Right cardiac atrium (tissue), 5 donors: ENCODE measurements at regions not wholly inside any gene's neighbourhood (a gene's known extent, or its start where the extent isn't known, plus 50 kb on each side); places are given as distances from the start of the nearest gene placed in this dataset.

Experiments used
- ATAC-seq, 2 donors: fragments of 200-7000 bp; cut with Tn5 transposase; one replicate each; pipeline versions ENCODE4 v1.8.0 to v1.9.1; 2020; ENCODE audit warnings: moderate library complexity in 2 of 2, mild to moderate bottlenecking in 1 of 2
- DNase-seq, 3 donors: peaks; one replicate each; pipeline ENCODE4 v3.0.0-alpha.2; 2020
- H3K27ac ChIP-seq: one replicate; pipeline ENCODE4 v1.5.1; 2013; ENCODE audit warnings: mild to moderate bottlenecking, low read length, control low read depth, moderate library complexity
- H3K27me3 ChIP-seq: one replicate; pipeline ENCODE4 v1.6.1; 2013; ENCODE audit not compliant: control insufficient read depth, insufficient read depth
- H3K4me1 ChIP-seq: one replicate; pipeline ENCODE4 v1.6.1; 2013; ENCODE audit warnings: low read length; ENCODE audit not compliant: control insufficient read depth, insufficient read depth
- H3K4me3 ChIP-seq: one replicate; pipeline ENCODE4 v1.5.1; 2013; ENCODE audit warnings: low read length, control low read depth
- H3K9me3 ChIP-seq: one replicate; pipeline ENCODE4 v1.6.1; 2013; ENCODE audit warnings: low read length; ENCODE audit not compliant: control insufficient read depth
- WGBS: extraction: QIAGEN DNeasy Blood & Tissue Kit; methylation state at CpG from one replicate; pipeline ENCODE4 v1.1.7; 2013; 5-methylcytosine and 5-hydroxymethylcytosine counted together
- intact Hi-C, 4 donors: fragments of 100-400 bp; cut with DNase I; formaldehyde crosslinking; loops; one replicate each; pipeline versions ENCODE4 v1.11.0 to v1.14.0; 2022 to 2023
- microRNA-seq, 2 donors: library from miRNA; unstranded; fragments of <30 nt; microRNA quantifications; one replicate each; pipeline ENCODE4 v1.2.0, GENCODE V29; 2020 to 2021
- donor health status: healthy with polysubstance abuse.
- donor health status: DM: no; HTN: yes; CAD: no.
- donor health status: DM: no; HTN: no; CAD: no.
- donor health status: DM: no; HTN: yes; CAD: no; lungs with severe emphysema.
- donor health status: DM: yes; HTN: yes; CAD: no.

DNA sequence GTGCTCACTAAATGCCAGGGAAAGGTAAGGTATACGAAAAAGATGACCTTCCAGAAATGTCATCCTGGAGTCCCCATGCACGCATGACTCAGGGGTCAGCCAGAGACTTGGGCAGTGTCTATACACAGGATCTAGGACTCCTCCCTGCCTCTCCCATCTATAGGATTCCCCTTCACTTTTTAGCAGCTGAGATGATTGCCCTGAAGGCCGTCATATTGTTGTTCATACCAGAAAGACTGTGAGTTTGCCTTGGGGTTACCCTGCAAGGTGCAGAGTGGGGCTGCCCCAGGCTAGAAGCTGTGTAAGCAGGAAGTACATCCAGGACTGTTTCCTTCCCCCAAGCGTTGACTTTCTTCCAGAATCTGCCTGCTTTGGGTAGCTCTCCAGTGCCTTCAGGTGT, 55.1 kb upstream of the MAMLD1 start:
- intact Hi-C loops = no loop called here
- Histone ChIP-seq H3K27me3 (no peaks in the 10 kb centered on the region), H3K27ac (no peak overlapping the region), H3K4me3 (no peak overlapping the region), H3K4me1 (no peaks in the 10 kb centered on the region), H3K9me3 (no peaks in the 10 kb centered on the region)
- no peak for DNase-seq
- 80% methylated on average over 4 of the region's 4 CpGs for WGBS
- no peak for ATAC-seq

DNA sequence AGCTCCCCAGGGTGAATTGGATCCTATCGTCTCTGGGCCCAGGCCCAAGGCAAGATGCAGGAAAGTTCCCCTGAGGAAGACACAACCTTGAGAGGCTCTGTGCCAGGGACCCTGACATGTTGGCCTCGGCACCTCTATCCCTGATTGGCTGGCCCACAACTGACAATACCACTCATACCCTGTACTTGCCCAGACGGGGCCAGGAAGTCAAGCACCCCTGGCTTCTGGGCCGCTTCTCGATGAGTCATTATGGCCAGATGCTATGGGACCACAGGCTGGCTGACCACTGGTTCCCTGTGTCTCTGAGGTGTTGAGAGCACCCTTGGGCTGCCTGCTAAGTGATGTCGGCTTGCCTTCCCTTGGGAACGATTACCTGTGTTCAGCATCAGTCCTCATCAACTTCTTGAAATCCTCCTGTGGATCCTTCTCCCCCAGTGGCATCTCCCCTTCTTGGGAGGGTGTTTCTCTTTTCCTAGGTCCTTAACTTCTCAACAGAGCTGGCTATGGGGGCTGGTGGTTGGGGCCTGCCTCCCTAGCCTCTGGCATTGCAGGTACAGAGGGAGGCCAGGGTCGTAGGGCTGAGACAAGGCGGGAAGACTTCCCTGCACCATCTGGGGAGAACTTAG, 54.5 kb upstream of the MAMLD1 start:
- H3K9me3 ChIP-seq = no peaks in the 10 kb centered on the region
- intact Hi-C loops = no loop called here
- WGBS = 80% methylated on average over 9 of the region's 9 CpGs
- no peak for ATAC-seq
- no peaks in the 10 kb centered on the region for H3K27me3 ChIP-seq
- no peak for DNase-seq
- H3K4me1 ChIP-seq = no peaks in the 10 kb centered on the region
- H3K27ac ChIP-seq = no peak overlapping the region
- no peak overlapping the region for H3K4me3 ChIP-seq

DNA sequence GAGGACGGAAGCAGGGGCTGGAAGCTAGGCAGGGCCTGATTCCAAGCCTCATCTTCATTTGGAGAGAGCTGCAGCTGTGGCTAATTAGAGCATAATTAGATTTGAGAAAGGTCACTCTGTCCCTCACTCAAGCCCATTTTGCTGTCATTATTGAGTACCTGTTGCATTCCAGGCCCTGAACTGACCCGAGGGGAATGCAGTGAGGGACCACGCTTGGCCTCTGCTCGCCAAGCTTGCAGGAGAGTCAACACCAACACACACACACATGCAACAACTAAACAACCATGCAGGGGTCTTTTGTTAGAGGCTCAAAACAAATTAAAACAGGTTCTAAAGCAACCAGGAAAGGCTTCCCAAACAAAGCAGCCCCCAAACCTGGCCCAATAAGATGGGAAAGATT, 52.7 kb upstream of the MAMLD1 start:
- H3K9me3 ChIP-seq = no peaks in the 10 kb centered on the region
- H3K4me3 ChIP-seq = no peak overlapping the region
- no peak for ATAC-seq

DNA sequence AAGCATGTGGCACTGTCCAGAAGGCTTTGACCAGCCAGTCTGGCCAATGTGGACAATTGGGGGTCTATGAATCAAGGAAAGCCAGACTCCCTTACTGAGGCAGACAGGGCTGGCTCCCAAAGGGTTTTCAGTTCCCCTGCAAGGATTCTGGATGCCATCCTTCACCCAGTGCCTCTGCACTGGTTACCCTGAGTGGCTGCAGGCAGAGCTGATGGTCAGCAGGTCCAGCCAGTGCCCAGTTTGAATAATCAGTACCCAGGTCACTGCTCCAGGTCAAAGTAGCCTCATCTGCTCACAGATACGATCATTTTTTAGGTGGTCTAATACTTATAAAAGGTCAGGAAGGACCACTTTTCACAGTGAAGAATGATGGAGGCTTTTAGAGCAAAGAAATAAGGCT, 52.2 kb upstream of the MAMLD1 start:
- 88% methylated on average over 1 of the region's 1 CpG for WGBS

More for the DNA sequence above, 52.7 kb upstream of the MAMLD1 start:
- DNase-seq = no peak
- Histone ChIP-seq H3K4me1 (no peaks in the 10 kb centered on the region), H3K27me3 (no peaks in the 10 kb centered on the region), H3K27ac (no peak overlapping the region)
- 98% methylated on average over 4 of the region's 4 CpGs for WGBS
- intact Hi-C loops = no loop called here

DNA sequence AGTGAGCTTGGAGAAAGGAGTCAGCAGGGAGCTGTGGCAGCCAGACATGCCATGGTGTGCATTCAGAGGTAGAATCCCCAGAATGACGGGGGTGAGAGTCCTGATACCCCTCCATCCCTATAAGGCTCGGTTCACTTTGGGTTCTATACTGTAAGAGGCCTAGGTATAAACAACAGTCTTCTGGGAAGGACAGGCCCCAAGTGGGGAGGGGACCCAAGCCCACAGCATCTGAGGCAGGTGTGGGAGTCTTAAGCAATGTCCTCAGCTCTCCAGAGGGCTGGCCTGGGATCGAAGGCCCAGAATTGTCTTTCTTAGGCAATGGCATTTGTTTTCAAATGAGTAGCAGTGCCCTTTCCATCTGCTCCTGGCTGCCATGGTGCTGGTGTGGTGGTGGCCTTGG, 50.2 kb upstream of the MAMLD1 start:
- Histone ChIP-seq H3K4me1 (no peaks in the 10 kb centered on the region), H3K27ac (no peak overlapping the region), H3K9me3 (no peaks in the 10 kb centered on the region), H3K27me3 (no peaks in the 10 kb centered on the region), H3K4me3 (no peak overlapping the region)
- intact Hi-C loops = no loop called here
- DNase-seq (no peak), ATAC-seq (no peak)
- WGBS = 64% methylated on average over 3 of the region's 3 CpGs

More for the DNA sequence above, 52.2 kb upstream of the MAMLD1 start:
- intact Hi-C loops = no loop called here
- H3K4me1 ChIP-seq = no peaks in the 10 kb centered on the region
- H3K27ac ChIP-seq = no peak overlapping the region
- ATAC-seq (no peak), DNase-seq (no peak)
- no peaks in the 10 kb centered on the region for H3K9me3 ChIP-seq
- H3K27me3 ChIP-seq = no peaks in the 10 kb centered on the region
- no peak overlapping the region for H3K4me3 ChIP-seq

Small RNAs in the stretch of these regions (microRNA-seq; reads per million reads assigned to microRNA genes)
- gene MIR2114 = 2.1 to 8.6 reads per million in 2 donors
